Ascending aorta (tissue), 2 donors: ENCODE measurements at regions not wholly inside any gene's neighbourhood (a gene's known extent, or its start where the extent isn't known, plus 50 kb on each side); places are given as distances from the start of the nearest gene placed in this dataset.

ENCODE experiments used
- DNase-seq, 2 donors: peaks; one replicate each; pipeline ENCODE4 v3.0.0-alpha.2; 2019; ENCODE audit warnings: low spot score in 2 of 2
- H3K27ac ChIP-seq, 2 donors: fragments of 200-600 bp; sonication (generic); one replicate each; pipeline ENCODE4 v1.5.1; 2016 to 2017; ENCODE audit warnings: mild to moderate bottlenecking in 1 of 2
- H3K27me3 ChIP-seq: fragments of 200-600 bp; sonication (generic); one replicate; pipeline ENCODE4 v1.5.1; 2017
- H3K36me3 ChIP-seq, 2 donors: fragments of 200-600 bp; sonication (generic); one replicate each; pipeline ENCODE4 v1.5.1; 2016
- H3K4me1 ChIP-seq, 2 donors: fragments of 200-600 bp; sonication (generic); one replicate each; pipeline ENCODE4 v1.5.1; 2016 to 2017; ENCODE audit warnings: mild to moderate bottlenecking in 1 of 2
- H3K4me3 ChIP-seq, 2 donors: fragments of 200-600 bp; sonication (generic); one replicate each; pipeline ENCODE4 v1.5.1; 2016 to 2017; ENCODE audit warnings: mild to moderate bottlenecking in 1 of 2
- H3K9me3 ChIP-seq, 2 donors: fragments of 200-600 bp; sonication (generic); one replicate each; pipeline ENCODE4 v1.5.1; 2016
- intact Hi-C: fragments of 100-400 bp; cut with DNase I; formaldehyde crosslinking; loops from one replicate; pipeline ENCODE4 v1.15.1; 2023
- TF ChIP-seq, protein P1 (sequence below), 3 experiments: fragments of 200-600 bp in 2 of 3; fragments of 450-650 bp in 1 of 3; sonication (generic) in 2 of 3; IDR thresholded peaks; one replicate each; pipeline ENCODE4 v1.5.1; 2016 to 2019; ENCODE audit warnings: antibody characterized with exemption in 3 of 3, mild to moderate bottlenecking in 1 of 3, moderate library complexity in 1 of 3

DNA sequence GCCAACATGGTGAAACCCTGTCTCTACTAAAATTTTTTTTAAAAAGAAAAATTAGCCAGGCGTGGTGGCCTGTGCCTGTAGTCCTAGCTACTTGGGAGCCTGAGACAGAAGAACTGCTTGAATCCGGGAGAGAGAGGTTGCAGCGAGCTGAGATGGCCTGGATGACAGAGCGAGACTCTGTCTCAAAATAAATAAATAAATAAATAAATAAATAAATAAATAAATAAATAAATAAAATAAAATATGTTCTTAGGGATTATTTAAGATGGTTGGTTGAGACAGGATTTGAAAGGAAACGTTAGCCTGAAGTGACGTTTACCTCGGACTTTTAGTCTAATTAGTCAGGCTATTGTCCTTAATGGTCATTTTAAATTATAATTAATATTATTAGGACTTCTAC is 88.5 kb upstream of the CHRM3 start:
- no peak for DNase-seq
- no peaks in the 10 kb centered on the region for H3K27me3 ChIP-seq
- TF ChIP-seq, protein P1, sequence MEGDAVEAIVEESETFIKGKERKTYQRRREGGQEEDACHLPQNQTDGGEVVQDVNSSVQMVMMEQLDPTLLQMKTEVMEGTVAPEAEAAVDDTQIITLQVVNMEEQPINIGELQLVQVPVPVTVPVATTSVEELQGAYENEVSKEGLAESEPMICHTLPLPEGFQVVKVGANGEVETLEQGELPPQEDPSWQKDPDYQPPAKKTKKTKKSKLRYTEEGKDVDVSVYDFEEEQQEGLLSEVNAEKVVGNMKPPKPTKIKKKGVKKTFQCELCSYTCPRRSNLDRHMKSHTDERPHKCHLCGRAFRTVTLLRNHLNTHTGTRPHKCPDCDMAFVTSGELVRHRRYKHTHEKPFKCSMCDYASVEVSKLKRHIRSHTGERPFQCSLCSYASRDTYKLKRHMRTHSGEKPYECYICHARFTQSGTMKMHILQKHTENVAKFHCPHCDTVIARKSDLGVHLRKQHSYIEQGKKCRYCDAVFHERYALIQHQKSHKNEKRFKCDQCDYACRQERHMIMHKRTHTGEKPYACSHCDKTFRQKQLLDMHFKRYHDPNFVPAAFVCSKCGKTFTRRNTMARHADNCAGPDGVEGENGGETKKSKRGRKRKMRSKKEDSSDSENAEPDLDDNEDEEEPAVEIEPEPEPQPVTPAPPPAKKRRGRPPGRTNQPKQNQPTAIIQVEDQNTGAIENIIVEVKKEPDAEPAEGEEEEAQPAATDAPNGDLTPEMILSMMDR (IDR thresholded peaks at IDR 0.05) = no peak
- H3K4me1 ChIP-seq = no peaks in the 10 kb centered on the region
- H3K27ac ChIP-seq = no peak overlapping the region
- intact Hi-C loops = no loop called here
- no peaks in the 10 kb centered on the region for H3K36me3 ChIP-seq
- no peak overlapping the region for H3K4me3 ChIP-seq
- H3K9me3 ChIP-seq = no peaks in the 10 kb centered on the region

DNA sequence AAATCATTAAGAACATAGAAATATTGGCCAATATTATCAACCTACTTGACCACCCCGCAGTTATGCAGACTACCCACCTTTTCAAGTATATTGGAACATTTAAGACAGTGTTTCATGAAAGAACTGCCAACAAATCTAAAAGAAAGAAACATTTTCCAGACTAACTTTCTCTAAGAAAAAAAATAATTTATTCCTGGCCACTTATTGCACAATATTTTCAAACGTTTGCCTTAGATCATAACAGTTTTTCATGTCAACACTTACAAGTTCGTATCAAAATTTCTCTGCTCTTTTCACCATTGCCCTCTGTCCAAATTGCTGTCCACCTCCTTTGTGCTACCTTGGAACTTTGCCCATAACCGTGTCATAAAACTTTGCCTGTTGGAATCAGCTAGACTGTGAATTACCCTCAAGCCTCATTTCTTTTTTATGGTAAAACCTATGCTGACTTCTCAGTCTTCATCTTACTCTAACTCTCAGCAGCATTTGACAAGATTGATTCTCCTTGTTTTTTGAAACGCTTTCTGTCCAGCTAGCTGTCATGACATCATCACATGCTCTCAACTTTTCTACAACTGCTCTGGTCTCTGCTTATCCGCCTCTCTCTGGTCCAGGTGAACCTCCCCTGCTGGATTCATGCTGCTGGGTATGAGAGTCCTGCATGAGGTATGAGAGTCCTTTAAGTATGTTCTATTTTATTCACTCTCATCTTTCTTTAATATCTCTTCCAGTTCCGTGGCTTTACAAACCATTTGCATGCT is 92.8 kb upstream of the CHRM3 start:
- H3K9me3 ChIP-seq = no peaks in the 10 kb centered on the region
- no peaks in the 10 kb centered on the region for H3K36me3 ChIP-seq
- H3K4me1 ChIP-seq = no peaks in the 10 kb centered on the region
- intact Hi-C loops = no loop called here
- no peak overlapping the region for H3K27ac ChIP-seq
- TF ChIP-seq, protein P1 (IDR thresholded peaks at IDR 0.05) = no peak
- no peak overlapping the region for H3K4me3 ChIP-seq
- DNase-seq = no peak
- H3K27me3 ChIP-seq = no peaks in the 10 kb centered on the region

DNA sequence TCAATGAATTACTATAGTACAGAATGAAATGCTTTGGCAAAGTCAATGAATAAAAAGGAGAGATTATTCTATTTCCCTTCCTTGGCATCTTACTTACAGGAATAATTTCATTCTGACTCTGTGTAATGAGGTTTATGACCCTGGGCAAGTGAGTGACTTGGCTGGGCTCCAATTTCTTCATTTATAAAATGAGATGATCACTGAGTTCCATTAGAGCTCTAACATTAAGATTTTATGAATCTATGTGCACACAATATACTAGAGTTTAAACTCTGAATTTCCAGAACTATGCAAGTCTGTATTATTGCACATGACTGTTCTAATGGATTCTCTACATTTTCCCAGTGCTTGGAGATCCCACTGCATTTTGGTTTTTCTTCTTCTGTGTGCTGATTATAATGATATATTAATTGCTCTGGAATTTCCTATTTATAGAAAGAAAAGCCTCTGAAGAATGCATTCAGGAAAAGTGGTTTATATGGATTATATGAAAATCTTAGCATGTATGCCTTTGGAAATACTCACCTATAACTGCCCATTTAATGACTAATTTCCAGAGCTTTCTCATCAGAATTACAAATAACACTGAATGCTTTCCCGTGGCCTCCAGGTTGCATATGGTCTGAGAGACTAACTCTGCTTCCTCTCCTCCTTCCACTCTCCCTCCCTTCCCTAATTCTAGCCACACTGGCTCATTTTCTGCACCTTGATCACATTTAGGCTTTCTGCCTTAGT is 97.4 kb upstream of the CHRM3 start:
- Histone ChIP-seq H3K27me3 (no peaks in the 10 kb centered on the region), H3K9me3 (no peaks in the 10 kb centered on the region), H3K27ac (no peak overlapping the region), H3K36me3 (no peaks in the 10 kb centered on the region), H3K4me3 (no peak overlapping the region), H3K4me1 (no peaks in the 10 kb centered on the region)
- intact Hi-C loops = no loop called here
- no peak for DNase-seq
- TF ChIP-seq, protein P1 (IDR thresholded peaks at IDR 0.05) = no peak

DNA sequence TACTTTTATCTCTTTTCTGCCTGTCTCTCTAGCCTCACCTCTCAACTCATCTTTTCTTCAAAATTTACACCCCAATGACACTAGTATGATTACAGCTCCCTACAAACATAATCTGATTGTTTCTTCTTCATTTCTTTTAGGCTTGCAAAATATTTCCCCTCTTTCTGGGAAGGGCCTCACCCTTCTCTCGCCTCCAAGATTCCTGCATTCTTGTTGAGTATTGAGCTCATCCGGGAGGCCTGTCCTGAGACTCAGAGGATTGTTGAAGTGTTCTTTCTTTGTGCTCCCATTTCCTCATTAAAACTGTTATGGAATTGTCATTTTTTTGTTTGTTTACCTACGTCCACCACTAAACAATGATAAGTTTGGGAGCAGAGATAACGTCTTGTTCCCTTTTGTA is 99.1 kb upstream of the CHRM3 start:
- TF ChIP-seq, protein P1 (IDR thresholded peaks at IDR 0.05) = no peak
- intact Hi-C loops = no loop called here

DNA sequence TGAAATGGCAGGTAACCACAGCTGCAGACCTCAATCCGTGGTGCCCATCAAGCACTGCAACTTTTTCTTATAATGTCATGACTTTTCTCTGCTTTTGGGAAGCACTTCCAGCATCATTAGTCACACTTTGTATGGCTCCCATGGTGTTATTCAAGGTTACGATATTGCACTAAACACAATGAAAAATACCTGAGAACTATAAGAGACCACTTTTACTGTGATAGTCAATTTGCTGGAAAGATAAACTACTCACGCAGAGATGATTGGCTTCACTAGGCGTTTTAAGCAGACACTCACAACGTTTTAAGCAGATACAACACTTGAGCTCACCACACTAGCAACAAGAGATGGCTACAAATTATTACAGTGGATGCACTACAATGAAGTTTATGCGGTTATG is 103.2 kb upstream of the CHRM3 start:
- DNase-seq = no peak
- TF ChIP-seq, protein P1 (IDR thresholded peaks at IDR 0.05) = no peak
- Histone ChIP-seq H3K4me1 (no peaks in the 10 kb centered on the region), H3K36me3 (no peaks in the 10 kb centered on the region), H3K27me3 (no peaks in the 10 kb centered on the region), H3K4me3 (no peak overlapping the region), H3K27ac (no peak overlapping the region), H3K9me3 (no peaks in the 10 kb centered on the region)
- intact Hi-C loops = loop anchor here (1.0 kb wide), 1 partner anchor 23 kb away; no protein-coding TSS in a partner anchor

More for the DNA sequence above, 99.1 kb upstream of the CHRM3 start:
- no peak for DNase-seq
- H3K9me3 ChIP-seq = no peaks in the 10 kb centered on the region
- H3K27me3 ChIP-seq = no peaks in the 10 kb centered on the region
- H3K36me3 ChIP-seq = no peaks in the 10 kb centered on the region
- H3K4me1 ChIP-seq = no peaks in the 10 kb centered on the region
- no peak overlapping the region for H3K27ac ChIP-seq
- no peak overlapping the region for H3K4me3 ChIP-seq
